ENCODE measurements at regions not wholly inside any gene's neighbourhood (a gene's known extent, or its start where the extent isn't known, plus 50 kb on each side); places are given as distances from the start of the nearest gene placed in this dataset.

DNA sequence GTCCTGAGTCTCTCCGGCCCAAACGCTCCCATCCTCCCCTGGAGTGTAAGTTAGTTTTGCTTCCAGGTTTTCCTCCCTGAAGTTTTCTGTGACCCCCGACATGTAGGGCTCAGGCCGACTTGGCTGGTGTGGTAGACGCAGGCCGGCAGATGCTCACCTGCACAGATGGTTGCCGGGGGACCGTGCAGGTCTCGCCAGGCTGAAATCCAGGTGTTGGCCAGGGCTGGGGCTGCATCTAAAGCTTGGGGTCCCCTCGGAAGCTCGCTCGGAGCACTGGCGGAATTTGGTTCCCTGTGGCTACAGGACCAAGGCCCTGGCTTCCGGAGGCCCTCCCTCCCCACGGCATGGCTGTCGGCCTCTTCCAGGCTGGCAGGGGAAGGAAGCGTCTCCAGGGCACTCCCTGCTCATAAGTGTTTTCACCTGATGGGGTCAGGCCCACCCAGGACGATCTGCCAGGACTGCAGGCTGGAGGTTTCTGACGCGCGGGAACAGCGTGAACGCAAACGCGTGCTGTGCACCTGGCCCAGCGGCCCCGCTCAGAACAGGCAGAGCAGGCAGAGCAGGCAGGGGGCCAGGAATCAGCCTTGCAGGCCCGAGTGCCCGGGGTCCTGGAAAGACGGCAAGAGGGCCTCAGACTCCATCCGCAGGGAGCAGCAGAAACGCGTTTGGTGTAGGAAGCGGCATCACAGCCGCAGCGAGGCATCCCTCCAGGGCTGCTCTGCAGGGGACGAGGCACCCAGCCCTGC lies 258.2 kb downstream of the BRD1 start:
- H3K4me2 ChIP-seq: no peak overlapping the region
- Mint-ChIP-seq H3K4me3 (no peak overlapping the region), H3K27me3 (ENCODE audit: insufficient read depth, low read depth, poor library complexity) (peaks cover 19% of the 10 kb centered on the region), H3K9me3 (no peaks in the 10 kb centered on the region), H3K27ac (no peak overlapping the region), H3K4me1 (no peaks in the 10 kb centered on the region), H3K36me3 (ENCODE audit: low read depth) (no peaks in the 10 kb centered on the region)
- no peaks in the 10 kb centered on the region for H3K79me2 ChIP-seq (replicated peaks; ENCODE audit: insufficient read depth)
- no peak for ATAC-seq
- H3K4me1 ChIP-seq (ENCODE audit: insufficient read depth): no peaks in the 10 kb centered on the region
- H3K36me3 ChIP-seq (ENCODE audit: insufficient read depth): no peaks in the 10 kb centered on the region
- H3F3A ChIP-seq (replicated peaks; ENCODE audit: low read depth): no peaks in the 10 kb centered on the region
- no peak overlapping the region for H2AFZ ChIP-seq
- no peak overlapping the region for H3K4me3 ChIP-seq
- TF ChIP-seq, protein P1, sequence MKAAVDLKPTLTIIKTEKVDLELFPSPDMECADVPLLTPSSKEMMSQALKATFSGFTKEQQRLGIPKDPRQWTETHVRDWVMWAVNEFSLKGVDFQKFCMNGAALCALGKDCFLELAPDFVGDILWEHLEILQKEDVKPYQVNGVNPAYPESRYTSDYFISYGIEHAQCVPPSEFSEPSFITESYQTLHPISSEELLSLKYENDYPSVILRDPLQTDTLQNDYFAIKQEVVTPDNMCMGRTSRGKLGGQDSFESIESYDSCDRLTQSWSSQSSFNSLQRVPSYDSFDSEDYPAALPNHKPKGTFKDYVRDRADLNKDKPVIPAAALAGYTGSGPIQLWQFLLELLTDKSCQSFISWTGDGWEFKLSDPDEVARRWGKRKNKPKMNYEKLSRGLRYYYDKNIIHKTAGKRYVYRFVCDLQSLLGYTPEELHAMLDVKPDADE (IDR thresholded peaks at IDR 0.05): no peak
- TF ChIP-seq CREB1 (CRISPR knock-in tag; IDR thresholded peaks at IDR 0.05; ENCODE audit: low read depth) (no peak), ZNF114 (CRISPR knock-in tag; IDR thresholded peaks at IDR 0.05) (no peak)
- no peaks in the 10 kb centered on the region for H3K9me2 ChIP-seq (ENCODE audit: insufficient read depth)
- no peaks in the 10 kb centered on the region for H3K27me3 ChIP-seq (ENCODE audit: insufficient read depth)
- no peak for DNase-seq (ENCODE audit: low spot score)
- no peaks in the 10 kb centered on the region for H4K20me1 ChIP-seq (replicated peaks; ENCODE audit: insufficient read depth)
- no peak overlapping the region for H3K27ac ChIP-seq (ENCODE audit: low read depth)

DNA sequence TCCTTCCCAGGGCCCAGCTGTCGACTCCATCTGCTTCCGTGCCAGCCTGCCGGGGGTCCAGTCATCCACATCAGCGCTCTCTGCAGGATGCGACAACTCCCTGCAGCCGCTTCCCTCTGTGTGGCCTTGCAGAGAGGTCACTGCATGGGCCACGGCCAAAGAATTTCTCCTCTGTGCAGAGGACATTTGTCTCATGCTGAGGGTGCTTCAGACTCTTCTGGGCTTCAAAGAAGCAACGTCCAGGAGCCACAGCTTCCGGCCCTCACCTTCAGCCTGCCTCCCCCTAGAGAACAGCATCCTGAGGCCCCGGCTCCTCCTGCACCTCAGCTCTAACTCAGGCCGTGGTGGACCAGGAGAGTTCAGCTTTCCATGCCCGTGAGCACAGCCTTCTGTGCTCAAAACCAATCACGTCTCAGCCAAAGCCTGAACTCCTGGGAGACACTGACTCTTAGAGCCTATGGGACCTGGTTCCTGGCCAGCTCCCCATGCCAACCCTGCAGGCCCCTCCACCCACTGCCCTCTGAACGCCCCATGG lies 258.9 kb downstream of the BRD1 start:
- H3K27ac ChIP-seq (ENCODE audit: low read depth): no peak overlapping the region
- H3K4me1 Mint-ChIP-seq: no peaks in the 10 kb centered on the region
- H3K27ac Mint-ChIP-seq: no peak overlapping the region
- no peaks in the 10 kb centered on the region for H3K9me3 Mint-ChIP-seq
- peaks cover 19% of the 10 kb centered on the region for H3K27me3 Mint-ChIP-seq (ENCODE audit: insufficient read depth, low read depth, poor library complexity)
- H3K4me1 ChIP-seq (ENCODE audit: insufficient read depth): no peaks in the 10 kb centered on the region
- H3K79me2 ChIP-seq (replicated peaks; ENCODE audit: insufficient read depth): no peaks in the 10 kb centered on the region
- H3F3A ChIP-seq (replicated peaks; ENCODE audit: low read depth): no peaks in the 10 kb centered on the region
- H3K36me3 Mint-ChIP-seq (ENCODE audit: low read depth): no peaks in the 10 kb centered on the region
- H2AFZ ChIP-seq: no peak overlapping the region
- no peaks in the 10 kb centered on the region for H3K27me3 ChIP-seq (ENCODE audit: insufficient read depth)
- DNase-seq (ENCODE audit: low spot score) (no peak), ATAC-seq (peak; percentile 88)
- no peaks in the 10 kb centered on the region for H4K20me1 ChIP-seq (replicated peaks; ENCODE audit: insufficient read depth)
- no peaks in the 10 kb centered on the region for H3K36me3 ChIP-seq (ENCODE audit: insufficient read depth)
- no peak overlapping the region for H3K4me2 ChIP-seq
- H3K4me3 ChIP-seq: no peak overlapping the region
- no peak overlapping the region for H3K4me3 Mint-ChIP-seq
- H3K9me2 ChIP-seq (ENCODE audit: insufficient read depth): no peaks in the 10 kb centered on the region
- TF ChIP-seq, protein P2, sequence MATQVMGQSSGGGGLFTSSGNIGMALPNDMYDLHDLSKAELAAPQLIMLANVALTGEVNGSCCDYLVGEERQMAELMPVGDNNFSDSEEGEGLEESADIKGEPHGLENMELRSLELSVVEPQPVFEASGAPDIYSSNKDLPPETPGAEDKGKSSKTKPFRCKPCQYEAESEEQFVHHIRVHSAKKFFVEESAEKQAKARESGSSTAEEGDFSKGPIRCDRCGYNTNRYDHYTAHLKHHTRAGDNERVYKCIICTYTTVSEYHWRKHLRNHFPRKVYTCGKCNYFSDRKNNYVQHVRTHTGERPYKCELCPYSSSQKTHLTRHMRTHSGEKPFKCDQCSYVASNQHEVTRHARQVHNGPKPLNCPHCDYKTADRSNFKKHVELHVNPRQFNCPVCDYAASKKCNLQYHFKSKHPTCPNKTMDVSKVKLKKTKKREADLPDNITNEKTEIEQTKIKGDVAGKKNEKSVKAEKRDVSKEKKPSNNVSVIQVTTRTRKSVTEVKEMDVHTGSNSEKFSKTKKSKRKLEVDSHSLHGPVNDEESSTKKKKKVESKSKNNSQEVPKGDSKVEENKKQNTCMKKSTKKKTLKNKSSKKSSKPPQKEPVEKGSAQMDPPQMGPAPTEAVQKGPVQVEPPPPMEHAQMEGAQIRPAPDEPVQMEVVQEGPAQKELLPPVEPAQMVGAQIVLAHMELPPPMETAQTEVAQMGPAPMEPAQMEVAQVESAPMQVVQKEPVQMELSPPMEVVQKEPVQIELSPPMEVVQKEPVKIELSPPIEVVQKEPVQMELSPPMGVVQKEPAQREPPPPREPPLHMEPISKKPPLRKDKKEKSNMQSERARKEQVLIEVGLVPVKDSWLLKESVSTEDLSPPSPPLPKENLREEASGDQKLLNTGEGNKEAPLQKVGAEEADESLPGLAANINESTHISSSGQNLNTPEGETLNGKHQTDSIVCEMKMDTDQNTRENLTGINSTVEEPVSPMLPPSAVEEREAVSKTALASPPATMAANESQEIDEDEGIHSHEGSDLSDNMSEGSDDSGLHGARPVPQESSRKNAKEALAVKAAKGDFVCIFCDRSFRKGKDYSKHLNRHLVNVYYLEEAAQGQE (IDR thresholded peaks at IDR 0.05; ENCODE audit: unreplicated experiment): no peak
- TF ChIP-seq CREB1 (CRISPR knock-in tag; IDR thresholded peaks at IDR 0.05; ENCODE audit: low read depth): no peak
- TF ChIP-seq EZH2phosphoT487 (IDR thresholded peaks at IDR 0.05; ENCODE audit: unreplicated experiment): no peak
- no peak for TF ChIP-seq JUNB (IDR thresholded peaks at IDR 0.05; ENCODE audit: unreplicated experiment)
- TF ChIP-seq EZH2 (IDR thresholded peaks at IDR 0.05; ENCODE audit: low read depth, unreplicated experiment): no peak
- no peak for TF ChIP-seq STAT1 (IDR thresholded peaks at IDR 0.05; ENCODE audit: unreplicated experiment)
- TF ChIP-seq ZNF331 (CRISPR knock-in tag; IDR thresholded peaks at IDR 0.05; ENCODE audit: low read depth): no peak
- no peak for TF ChIP-seq NANOG (IDR thresholded peaks at IDR 0.05; ENCODE audit: borderline replicate concordance)
- TF ChIP-seq, protein P3, sequence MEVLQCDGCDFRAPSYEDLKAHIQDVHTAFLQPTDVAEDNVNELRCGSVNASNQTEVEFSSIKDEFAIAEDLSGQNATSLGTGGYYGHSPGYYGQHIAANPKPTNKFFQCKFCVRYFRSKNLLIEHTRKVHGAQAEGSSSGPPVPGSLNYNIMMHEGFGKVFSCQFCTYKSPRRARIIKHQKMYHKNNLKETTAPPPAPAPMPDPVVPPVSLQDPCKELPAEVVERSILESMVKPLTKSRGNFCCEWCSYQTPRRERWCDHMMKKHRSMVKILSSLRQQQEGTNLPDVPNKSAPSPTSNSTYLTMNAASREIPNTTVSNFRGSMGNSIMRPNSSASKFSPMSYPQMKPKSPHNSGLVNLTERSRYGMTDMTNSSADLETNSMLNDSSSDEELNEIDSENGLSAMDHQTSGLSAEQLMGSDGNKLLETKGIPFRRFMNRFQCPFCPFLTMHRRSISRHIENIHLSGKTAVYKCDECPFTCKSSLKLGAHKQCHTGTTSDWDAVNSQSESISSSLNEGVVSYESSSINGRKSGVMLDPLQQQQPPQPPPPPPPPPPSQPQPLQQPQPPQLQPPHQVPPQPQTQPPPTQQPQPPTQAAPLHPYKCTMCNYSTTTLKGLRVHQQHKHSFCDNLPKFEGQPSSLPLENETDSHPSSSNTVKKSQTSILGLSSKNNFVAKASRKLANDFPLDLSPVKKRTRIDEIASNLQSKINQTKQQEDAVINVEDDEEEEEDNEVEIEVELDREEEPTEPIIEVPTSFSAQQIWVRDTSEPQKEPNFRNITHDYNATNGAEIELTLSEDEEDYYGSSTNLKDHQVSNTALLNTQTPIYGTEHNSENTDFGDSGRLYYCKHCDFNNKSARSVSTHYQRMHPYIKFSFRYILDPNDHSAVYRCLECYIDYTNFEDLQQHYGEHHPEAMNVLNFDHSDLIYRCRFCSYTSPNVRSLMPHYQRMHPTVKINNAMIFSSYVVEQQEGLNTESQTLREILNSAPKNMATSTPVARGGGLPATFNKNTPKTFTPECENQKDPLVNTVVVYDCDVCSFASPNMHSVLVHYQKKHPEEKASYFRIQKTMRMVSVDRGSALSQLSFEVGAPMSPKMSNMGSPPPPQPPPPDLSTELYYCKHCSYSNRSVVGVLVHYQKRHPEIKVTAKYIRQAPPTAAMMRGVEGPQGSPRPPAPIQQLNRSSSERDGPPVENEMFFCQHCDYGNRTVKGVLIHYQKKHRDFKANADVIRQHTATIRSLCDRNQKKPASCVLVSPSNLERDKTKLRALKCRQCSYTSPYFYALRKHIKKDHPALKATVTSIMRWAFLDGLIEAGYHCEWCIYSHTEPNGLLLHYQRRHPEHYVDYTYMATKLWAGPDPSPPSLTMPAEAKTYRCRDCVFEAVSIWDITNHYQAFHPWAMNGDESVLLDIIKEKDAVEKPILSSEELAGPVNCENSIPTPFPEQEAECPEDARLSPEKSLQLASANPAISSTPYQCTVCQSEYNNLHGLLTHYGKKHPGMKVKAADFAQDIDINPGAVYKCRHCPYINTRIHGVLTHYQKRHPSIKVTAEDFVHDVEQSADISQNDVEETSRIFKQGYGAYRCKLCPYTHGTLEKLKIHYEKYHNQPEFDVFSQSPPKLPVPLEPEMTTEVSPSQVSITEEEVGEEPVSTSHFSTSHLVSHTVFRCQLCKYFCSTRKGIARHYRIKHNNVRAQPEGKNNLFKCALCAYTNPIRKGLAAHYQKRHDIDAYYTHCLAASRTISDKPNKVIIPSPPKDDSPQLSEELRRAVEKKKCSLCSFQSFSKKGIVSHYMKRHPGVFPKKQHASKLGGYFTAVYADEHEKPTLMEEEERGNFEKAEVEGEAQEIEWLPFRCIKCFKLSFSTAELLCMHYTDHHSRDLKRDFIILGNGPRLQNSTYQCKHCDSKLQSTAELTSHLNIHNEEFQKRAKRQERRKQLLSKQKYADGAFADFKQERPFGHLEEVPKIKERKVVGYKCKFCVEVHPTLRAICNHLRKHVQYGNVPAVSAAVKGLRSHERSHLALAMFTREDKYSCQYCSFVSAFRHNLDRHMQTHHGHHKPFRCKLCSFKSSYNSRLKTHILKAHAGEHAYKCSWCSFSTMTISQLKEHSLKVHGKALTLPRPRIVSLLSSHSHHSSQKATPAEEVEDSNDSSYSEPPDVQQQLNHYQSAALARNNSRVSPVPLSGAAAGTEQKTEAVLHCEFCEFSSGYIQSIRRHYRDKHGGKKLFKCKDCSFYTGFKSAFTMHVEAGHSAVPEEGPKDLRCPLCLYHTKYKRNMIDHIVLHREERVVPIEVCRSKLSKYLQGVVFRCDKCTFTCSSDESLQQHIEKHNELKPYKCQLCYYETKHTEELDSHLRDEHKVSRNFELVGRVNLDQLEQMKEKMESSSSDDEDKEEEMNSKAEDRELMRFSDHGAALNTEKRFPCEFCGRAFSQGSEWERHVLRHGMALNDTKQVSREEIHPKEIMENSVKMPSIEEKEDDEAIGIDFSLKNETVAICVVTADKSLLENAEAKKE (CRISPR knock-in tag; IDR thresholded peaks at IDR 0.05): no peak

All from GM23338 (cell line).